Naive thymus-derived CD4-positive, alpha-beta T cell (primary cell): ENCODE measurements at regions not wholly inside any gene's neighbourhood (a gene's known extent, or its start where the extent isn't known, plus 50 kb on each side); places are given as distances from the start of the nearest gene placed in this dataset.
A peak's percentile ranks its signal among the peaks of the same experiment; 100 is the strongest.

Experiments used
- ATAC-seq: fragments of 150-1000 bp; cut with Tn5 transposase; 2 replicates; pipeline ENCODE4 v1.10.0; 2021; ENCODE audit warnings: mild to moderate bottlenecking, moderate library complexity
- CTCF ChIA-PET: fragments of 350-600 bp; sonication (Branson Sonifier 250); formaldehyde crosslinking; loops from one replicate; lab custom pipeline; 2021; ENCODE audit warnings: antibody characterized with exemption; lab: Charles Lee
- POLR2A ChIA-PET: fragments of 350-600 bp; sonication (Branson Sonifier 250); formaldehyde crosslinking; loops from one replicate; lab custom pipeline; 2021; ENCODE audit warnings: antibody characterized with exemption, inconsistent platforms; lab: Charles Lee
- DNase-seq, 9 donors: peaks; one replicate each; pipeline versions ENCODE4 v3.0.0 to v3.0.0-alpha.2; 2020 to 2022; ENCODE audit warnings: mixed read lengths in 1 of 9
- H3K27ac ChIP-seq: one replicate; pipeline ENCODE4 v1.7.0; 2013; ENCODE audit warnings: mild to moderate bottlenecking, low read depth, low read length, moderate library complexity
- H3K27me3 ChIP-seq, 2 donors: one replicate each; pipeline ENCODE4 v1.7.0; 2013; ENCODE audit warnings: low read length in 2 of 2, mild to moderate bottlenecking in 2 of 2, moderate library complexity in 2 of 2; ENCODE audit not compliant: control insufficient read depth in 2 of 2, insufficient read depth in 2 of 2
- H3K36me3 ChIP-seq, 3 experiments: 1 replicate in 2 of 3; 2 replicates in 1 of 3; pipeline ENCODE4 v1.7.0; 2013; ENCODE audit warnings: low read length in 3 of 3, mild to moderate bottlenecking in 3 of 3, moderate library complexity in 1 of 3; ENCODE audit not compliant: insufficient read depth in 3 of 3, control insufficient read depth in 2 of 3
- H3K4me1 ChIP-seq, 2 donors: one replicate each; pipeline ENCODE4 v1.7.0; 2013; ENCODE audit warnings: low read length in 2 of 2, mild to moderate bottlenecking in 2 of 2, moderate library complexity in 1 of 2; ENCODE audit not compliant: control insufficient read depth in 2 of 2, insufficient read depth in 2 of 2
- H3K4me3 ChIP-seq: 2 replicates; pipeline ENCODE4 v1.7.0; 2013; ENCODE audit warnings: mild to moderate bottlenecking, low read length
- H3K9me3 ChIP-seq, 3 experiments: 1 replicate in 2 of 3; 2 replicates in 1 of 3; pipeline ENCODE4 v1.7.0; 2013; ENCODE audit warnings: low read length in 3 of 3; ENCODE audit not compliant: control insufficient read depth in 2 of 3
- H3K27ac Mint-ChIP-seq, 9 donors: one replicate each; pipeline ENCODE4 v1.8.0; 2020 to 2022; ENCODE audit warnings: mixed read lengths in 9 of 9, mild to moderate bottlenecking in 8 of 9, moderate library complexity in 5 of 9, inconsistent platforms in 2 of 9
- H3K27me3 Mint-ChIP-seq, 5 donors: one replicate each; pipeline ENCODE4 v1.8.0; 2021 to 2022; ENCODE audit warnings: mixed read lengths in 5 of 5, mild to moderate bottlenecking in 1 of 5
- H3K36me3 Mint-ChIP-seq, 5 donors: one replicate each; pipeline ENCODE4 v1.8.0; 2020 to 2022; ENCODE audit warnings: mixed read lengths in 5 of 5, mild to moderate bottlenecking in 3 of 5, inconsistent platforms in 1 of 5
- H3K4me1 Mint-ChIP-seq, 7 donors: one replicate each; pipeline ENCODE4 v1.8.0; 2020 to 2022; ENCODE audit warnings: mixed read lengths in 7 of 7, mild to moderate bottlenecking in 3 of 7, inconsistent platforms in 1 of 7
- H3K4me3 Mint-ChIP-seq, 10 donors: one replicate each; pipeline ENCODE4 v1.8.0; 2020 to 2022; ENCODE audit warnings: mild to moderate bottlenecking in 10 of 10, mixed read lengths in 10 of 10, moderate library complexity in 6 of 10, inconsistent platforms in 2 of 10
- H3K9me3 Mint-ChIP-seq, 11 donors: one replicate each; pipeline ENCODE4 v1.8.0; 2020 to 2022; ENCODE audit warnings: mixed read lengths in 11 of 11, mild to moderate bottlenecking in 4 of 11, inconsistent platforms in 1 of 11, moderate library complexity in 1 of 11
- intact Hi-C, 2 donors: fragments of 100-400 bp; cut with micrococcal nuclease; formaldehyde crosslinking; loops; one replicate each; pipeline ENCODE4 v1.15.1; 2023

DNA sequence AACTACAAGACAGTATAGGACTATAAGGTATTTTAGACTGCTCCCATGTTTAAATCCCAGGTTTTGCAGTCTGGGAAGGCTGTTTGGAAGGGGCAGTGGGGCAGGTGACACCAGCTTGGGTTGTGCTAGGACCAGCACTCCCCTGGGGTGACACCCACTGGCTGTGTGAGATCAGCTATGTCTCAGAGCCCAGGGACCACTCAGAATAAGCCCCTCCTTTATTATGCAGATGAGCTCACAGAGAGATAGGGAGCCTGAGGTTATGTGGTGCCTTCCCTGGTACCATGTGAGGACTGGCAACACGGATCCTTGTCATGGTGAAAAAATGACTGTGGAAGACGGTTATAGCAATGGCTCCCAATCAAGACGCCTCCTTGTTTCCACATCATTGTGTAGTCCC, 71.0 kb downstream of the NENF start:
- Mint-ChIP-seq H3K27me3 (peaks cover 0 to 25% (median 7%) of the 10 kb centered on the region in 5 donors), H3K4me1 (no peaks in the 10 kb centered on the region), H3K4me3 (no peak overlapping the region), H3K36me3 (no peaks in the 10 kb centered on the region), H3K9me3 (peaks cover 0 to 2% (median 0%) of the 10 kb centered on the region in 11 donors), H3K27ac (no peak overlapping the region)
- ATAC-seq = no peak
- H3K4me3 ChIP-seq = no peak overlapping the region
- POLR2A ChIA-PET = no interaction called here
- H3K36me3 ChIP-seq = no peaks in the 10 kb centered on the region
- CTCF ChIA-PET = no interaction called here
- no peaks in the 10 kb centered on the region for H3K9me3 ChIP-seq
- H3K27ac ChIP-seq = no peak overlapping the region
- H3K27me3 ChIP-seq = no peaks in the 10 kb centered on the region
- intact Hi-C loops = no loop called here
- no peak for DNase-seq
- H3K4me1 ChIP-seq = no peaks in the 10 kb centered on the region

DNA sequence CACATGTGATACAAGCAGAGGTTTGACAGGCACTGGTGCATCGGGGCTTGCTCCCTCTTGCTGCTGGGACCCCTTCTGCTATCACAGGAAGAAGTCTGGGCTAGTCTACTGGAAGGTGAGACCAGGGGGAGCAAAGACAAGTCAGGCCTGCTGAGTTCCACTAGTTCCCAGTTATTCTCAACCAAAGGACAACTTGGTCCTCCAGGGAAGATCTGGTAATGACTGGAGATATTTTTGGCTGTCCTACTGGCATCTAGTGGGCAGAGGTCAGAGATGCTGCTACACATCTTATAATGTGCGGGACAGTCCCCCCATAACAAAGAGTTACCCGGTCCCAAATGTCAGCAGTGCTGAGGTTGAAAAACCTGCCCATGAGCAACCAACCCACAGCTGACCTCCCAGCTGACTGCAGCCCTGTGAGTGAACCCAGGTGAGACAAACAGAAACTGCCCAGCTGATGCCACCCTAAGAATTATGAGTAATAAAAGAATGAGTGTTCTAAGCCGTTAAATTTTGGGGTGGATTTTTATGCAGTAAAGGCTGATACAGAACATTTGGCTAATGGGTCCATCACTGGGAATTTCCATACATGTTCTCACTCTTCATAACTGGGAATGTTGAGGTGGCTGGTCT, 71.6 kb downstream of the NENF start:
- Mint-ChIP-seq H3K27ac (no peak overlapping the region), H3K36me3 (no peaks in the 10 kb centered on the region), H3K4me1 (no peaks in the 10 kb centered on the region), H3K27me3 (peaks cover 0 to 29% (median 7%) of the 10 kb centered on the region in 5 donors), H3K9me3 (peaks cover 0 to 2% (median 0%) of the 10 kb centered on the region in 11 donors), H3K4me3 (no peak overlapping the region)
- Histone ChIP-seq H3K4me3 (no peak overlapping the region), H3K27ac (no peak overlapping the region), H3K27me3 (no peaks in the 10 kb centered on the region), H3K4me1 (no peaks in the 10 kb centered on the region), H3K9me3 (no peaks in the 10 kb centered on the region), H3K36me3 (no peaks in the 10 kb centered on the region)
- ATAC-seq = no peak
- DNase-seq = no peak
- POLR2A ChIA-PET = no interaction called here
- CTCF ChIA-PET = no interaction called here
- intact Hi-C loops = no loop called here

DNA sequence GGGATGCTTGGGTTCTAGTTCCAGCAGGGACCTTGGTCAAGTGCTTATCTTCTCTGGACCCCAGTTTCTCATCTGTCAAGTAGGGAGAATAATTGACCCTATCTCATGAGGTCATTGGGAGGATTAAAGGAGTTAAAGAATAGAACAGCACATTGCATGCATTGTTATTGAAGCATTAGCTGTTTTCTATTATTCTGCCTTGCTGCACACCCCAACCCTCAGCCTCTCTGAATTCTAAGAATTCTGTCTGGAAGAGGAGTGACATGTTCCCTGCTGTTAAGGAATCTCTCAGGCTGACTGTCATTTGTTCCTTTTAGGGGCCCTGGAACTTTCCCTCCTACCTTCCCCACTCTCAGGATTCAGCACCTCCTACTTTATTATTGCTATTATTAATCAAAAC, 73.9 kb downstream of the NENF start:
- H3K4me1 ChIP-seq = no peaks in the 10 kb centered on the region
- H3K27ac Mint-ChIP-seq = no peak overlapping the region
- H3K9me3 ChIP-seq = no peaks in the 10 kb centered on the region
- no peaks in the 10 kb centered on the region for H3K4me1 Mint-ChIP-seq
- ChIA-PET POLR2A (no interaction called here), CTCF (no interaction called here)
- peaks cover under 1 to 48% (median 11%) of the 10 kb centered on the region in 5 donors for H3K27me3 Mint-ChIP-seq
- no peak overlapping the region for H3K4me3 ChIP-seq
- no peak for DNase-seq
- no peaks in the 10 kb centered on the region for H3K36me3 Mint-ChIP-seq
- H3K27me3 ChIP-seq = no peaks in the 10 kb centered on the region
- H3K27ac ChIP-seq = no peak overlapping the region
- ATAC-seq = no peak
- H3K36me3 ChIP-seq = no peaks in the 10 kb centered on the region
- intact Hi-C loops = no loop called here
- no peak overlapping the region for H3K4me3 Mint-ChIP-seq
- H3K9me3 Mint-ChIP-seq = peaks cover 0 to 2% (median 0%) of the 10 kb centered on the region in 11 donors

DNA sequence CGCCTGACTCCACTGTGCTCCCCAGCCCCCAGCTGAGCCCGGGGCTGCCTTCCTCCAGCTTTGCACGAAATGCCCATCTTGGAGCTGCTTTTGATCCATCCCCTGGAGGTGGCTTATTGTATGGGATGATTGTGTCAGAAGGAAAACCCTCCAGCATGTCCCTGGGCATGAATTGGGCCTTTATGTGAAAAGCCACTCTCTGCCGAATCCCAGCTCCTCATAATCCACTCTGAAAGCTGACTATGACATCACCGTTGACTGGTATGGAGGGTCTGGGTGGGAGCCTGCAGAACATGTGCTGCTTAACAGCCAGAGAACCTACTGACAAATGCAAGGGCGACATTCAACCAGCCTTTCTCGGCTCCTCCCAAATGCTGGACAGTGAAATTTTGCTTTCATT, 74.6 kb downstream of the NENF start:
- H3K36me3 Mint-ChIP-seq = no peaks in the 10 kb centered on the region
- Histone ChIP-seq H3K27me3 (no peaks in the 10 kb centered on the region), H3K4me1 (no peaks in the 10 kb centered on the region), H3K36me3 (no peaks in the 10 kb centered on the region), H3K27ac (no peak overlapping the region), H3K9me3 (no peaks in the 10 kb centered on the region), H3K4me3 (no peak overlapping the region)
- peaks cover 0 to 2% (median 0%) of the 10 kb centered on the region in 11 donors for H3K9me3 Mint-ChIP-seq
- H3K4me3 Mint-ChIP-seq = no peak overlapping the region
- peaks cover 7 to 55% (median 18%) of the 10 kb centered on the region in 5 donors for H3K27me3 Mint-ChIP-seq
- no peak for ATAC-seq
- H3K27ac Mint-ChIP-seq = no peak overlapping the region
- ChIA-PET POLR2A (no interaction called here), CTCF (interaction anchor here (0.6 kb wide), 2 partner anchors 26 to 489 kb away, joined by 3 read pairs; no protein-coding TSS in a partner anchor)
- intact Hi-C loops = no loop called here
- DNase-seq = no peak
- H3K4me1 Mint-ChIP-seq = no peaks in the 10 kb centered on the region

DNA sequence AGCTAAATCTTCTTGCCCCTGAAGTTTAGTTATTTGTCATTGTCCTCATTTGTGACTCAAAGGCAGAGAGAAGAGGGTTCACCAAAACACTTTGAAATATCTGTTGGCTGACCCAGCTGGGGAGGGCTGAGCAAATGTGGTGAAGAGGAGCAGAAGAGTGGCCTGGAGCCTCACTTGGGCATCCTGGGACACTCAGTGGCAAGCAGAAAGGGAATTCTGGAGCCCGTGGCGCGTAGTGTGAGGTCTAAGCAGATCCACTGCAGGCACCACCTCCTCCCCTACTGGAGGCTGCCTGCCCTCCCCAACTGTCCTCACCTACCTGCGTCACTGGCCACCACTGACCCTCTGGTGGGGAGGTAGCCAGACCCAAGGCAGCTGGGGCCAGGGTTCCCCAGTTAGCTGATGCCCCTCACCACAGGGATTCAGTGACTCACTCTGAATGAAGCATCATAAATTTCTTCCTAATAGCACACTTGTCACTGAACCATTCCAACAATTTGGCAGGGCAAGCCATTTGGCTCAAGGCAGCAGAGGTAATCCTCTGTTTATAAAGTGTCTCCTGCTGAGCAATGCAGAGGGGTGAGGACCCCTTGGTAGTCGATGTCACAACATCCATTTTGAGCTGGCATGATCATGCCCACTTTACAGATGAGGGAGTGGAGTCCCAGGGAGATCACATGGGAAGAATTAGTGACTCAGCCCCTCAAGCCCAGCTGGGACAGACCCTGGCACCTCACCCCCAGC, 80.3 kb downstream of the NENF start:
- intact Hi-C loops = no loop called here
- Mint-ChIP-seq H3K9me3 (peaks cover 0 to 2% (median 0%) of the 10 kb centered on the region in 11 donors), H3K27ac (no peak overlapping the region), H3K36me3 (peaks cover 0 to 4% (median 0%) of the 10 kb centered on the region in 5 donors), H3K4me1 (peaks cover 1 to 13% (median 6%) of the 10 kb centered on the region in 7 donors), H3K4me3 (no peak overlapping the region), H3K27me3 (peaks cover 50 to 78% (median 57%) of the 10 kb centered on the region in 5 donors)
- no peak for ATAC-seq
- Histone ChIP-seq H3K4me1 (peaks cover 0 to 8% of the 10 kb centered on the region in 2 donors), H3K4me3 (no peak overlapping the region), H3K27me3 (peaks cover 0 to 7% of the 10 kb centered on the region in 2 donors), H3K27ac (no peak overlapping the region), H3K36me3 (no peaks in the 10 kb centered on the region), H3K9me3 (no peaks in the 10 kb centered on the region)
- DNase-seq = no peak
- CTCF ChIA-PET = no interaction called here
- POLR2A ChIA-PET = interaction anchor here (0.6 kb wide), 1 partner anchor 15 kb away, joined by 3 read pairs; no protein-coding TSS in a partner anchor

DNA sequence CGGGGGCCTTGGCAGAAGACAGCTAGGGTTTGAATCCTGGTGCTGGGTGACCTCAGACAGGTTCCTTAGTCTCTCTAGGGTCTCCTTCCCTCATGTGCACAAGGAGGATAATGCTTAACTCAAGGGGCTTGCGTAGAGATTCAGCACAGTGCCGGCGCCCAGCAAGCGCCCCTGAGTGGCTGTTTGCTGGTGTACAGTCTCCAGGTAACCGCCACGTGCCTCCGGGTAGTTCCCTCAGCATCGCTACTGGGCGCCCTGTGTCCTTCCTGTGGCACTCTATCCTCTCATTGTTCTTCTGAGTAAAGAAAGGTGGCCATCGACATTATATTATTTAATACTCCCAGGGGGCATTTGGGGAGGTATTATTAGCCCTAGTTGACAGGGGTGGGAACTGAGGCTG, 80.9 kb downstream of the NENF start:
- ChIA-PET CTCF (no interaction called here), POLR2A (no interaction called here)
- no peaks in the 10 kb centered on the region for H3K36me3 ChIP-seq
- H3K27ac ChIP-seq = no peak overlapping the region
- intact Hi-C loops = no loop called here
- ATAC-seq (no peak), DNase-seq (no peak)
- H3K36me3 Mint-ChIP-seq = peaks cover 0 to 4% (median 0%) of the 10 kb centered on the region in 5 donors
- H3K9me3 ChIP-seq = no peaks in the 10 kb centered on the region
- peak overlapping the region in 5 of 10 donors; percentile 29 to 78 (median 56) for H3K4me3 Mint-ChIP-seq
- H3K27me3 Mint-ChIP-seq = peaks cover 50 to 77% (median 57%) of the 10 kb centered on the region in 5 donors
- H3K4me1 ChIP-seq = peaks cover 0 to 8% of the 10 kb centered on the region in 2 donors
- peak overlapping the region in 1 of 9 donors; percentile 46 for H3K27ac Mint-ChIP-seq
- peaks cover 1 to 13% (median 6%) of the 10 kb centered on the region in 7 donors for H3K4me1 Mint-ChIP-seq
- peaks cover 0 to 2% (median 0%) of the 10 kb centered on the region in 11 donors for H3K9me3 Mint-ChIP-seq
- peaks cover 0 to 7% of the 10 kb centered on the region in 2 donors for H3K27me3 ChIP-seq
- H3K4me3 ChIP-seq = no peak overlapping the region
